PC-3 (cell line): ENCODE measurements at regions not wholly inside any gene's neighbourhood (a gene's known extent, or its start where the extent isn't known, plus 50 kb on each side); places are given as distances from the start of the nearest gene placed in this dataset.

Experiments
- ATAC-seq: fragments of 200-7000 bp; cut with Tn5 transposase; 2 replicates; pipeline ENCODE4 v1.9.1; 2020; ENCODE audit warnings: mild to moderate bottlenecking, moderate library complexity
- BruUV-seq: library from RNA; stranded (reverse); fragments of 400-500 nt; replicated peaks from 2 replicates; lab custom pipeline; 2021; lab: Mats Ljungman, UMichigan
- CTCF ChIA-PET: fragments of 300-600 bp; sonication (Branson Sonifier 250); formaldehyde crosslinking; loops from one replicate; lab custom pipeline; 2022; ENCODE audit warnings: antibody characterized with exemption; lab: Charles Lee
- POLR2A ChIA-PET: fragments of 300-600 bp; sonication (Branson Sonifier 250); formaldehyde crosslinking; loops from one replicate; lab custom pipeline; 2022; ENCODE audit warnings: antibody characterized with exemption; ENCODE audit not compliant: unreplicated experiment; lab: Charles Lee
- DNase-seq: peaks from one replicate; pipeline ENCODE4 v3.0.0-alpha.2; 2015
- H2AFZ ChIP-seq: fragments of 300-600 bp; sonication (generic); 2 replicates; pipeline ENCODE4 v1.6.0; 2016; ENCODE audit warnings: antibody characterized with exemption, low read length
- H3F3A ChIP-seq: fragments of 300-600 bp; sonication (generic); one replicate; pipeline ENCODE4 v1.6.0; 2017; ENCODE audit warnings: antibody characterized with exemption, low read length, control low read depth, mild to moderate bottlenecking; ENCODE audit not compliant: unreplicated experiment
- H3K27ac ChIP-seq: fragments of 300-600 bp; sonication (generic); 2 replicates; pipeline ENCODE4 v1.5.1; 2016; ENCODE audit warnings: mild to moderate bottlenecking, low read length
- H3K27me3 ChIP-seq: fragments of 300-600 bp; sonication (generic); 2 replicates; pipeline ENCODE4 v1.6.1; 2016; ENCODE audit warnings: low read length, mixed read lengths
- H3K36me3 ChIP-seq: fragments of 300-600 bp; sonication (generic); 2 replicates; pipeline ENCODE4 v1.6.1; 2016; ENCODE audit warnings: low read depth, mixed run types, low read length, mixed read lengths
- H3K4me1 ChIP-seq: fragments of 300-600 bp; sonication (generic); 2 replicates; pipeline ENCODE4 v1.5.1; 2016; ENCODE audit warnings: low read length; ENCODE audit not compliant: insufficient read depth
- H3K4me2 ChIP-seq: fragments of 300-600 bp; sonication (generic); 2 replicates; pipeline ENCODE4 v1.6.0; 2016; ENCODE audit warnings: low read length
- H3K4me3 ChIP-seq: fragments of 300-600 bp; sonication (generic); 2 replicates; pipeline ENCODE4 v1.5.1; 2016; ENCODE audit warnings: mild to moderate bottlenecking, low read length, mixed read lengths
- H3K79me2 ChIP-seq: fragments of 300-600 bp; sonication (generic); 2 replicates; pipeline ENCODE4 v1.6.1; 2017; ENCODE audit warnings: low read length, mixed read lengths
- H3K9ac ChIP-seq: fragments of 300-600 bp; sonication (generic); 2 replicates; pipeline ENCODE4 v1.6.0; 2016; ENCODE audit warnings: mild to moderate bottlenecking, low read length
- H3K9me2 ChIP-seq: fragments of 300-600 bp; sonication (generic); replicated peaks from 2 replicates; pipeline ENCODE4 v1.6.1; 2016; ENCODE audit warnings: mixed run types, low read length, mixed read lengths
- H3K9me3 ChIP-seq: fragments of 300-600 bp; sonication (generic); 2 replicates; pipeline ENCODE4 v1.6.1; 2016; ENCODE audit warnings: low read length, mixed read lengths
- H4K20me1 ChIP-seq: fragments of 300-600 bp; sonication (generic); 2 replicates; pipeline ENCODE4 v1.6.1; 2016; ENCODE audit warnings: low read length, mixed read lengths
- EZH2 ChIP-seq: fragments of 300-600 bp; sonication (generic); IDR thresholded peaks from one replicate; pipeline ENCODE4 v1.6.1; 2017; ENCODE audit warnings: antibody characterized with exemption, mild to moderate bottlenecking, low read length; ENCODE audit not compliant: unreplicated experiment
- EZH2phosphoT487 ChIP-seq: fragments of 300-600 bp; sonication (generic); IDR thresholded peaks from 2 replicates; pipeline ENCODE4 v1.6.1; 2018; ENCODE audit warnings: mild to moderate bottlenecking, antibody characterized with exemption, low read length, borderline replicate concordance
- intact Hi-C: fragments of 100-400 bp; cut with micrococcal nuclease; formaldehyde crosslinking; loops from 2 replicates; pipeline ENCODE4 v1.9.0; 2023
- TF ChIP-seq, protein P1 (sequence below): fragments of 300-600 bp; sonication (generic); conservative IDR thresholded peaks from 2 replicates; pipeline ENCODE4 v1.5.1; 2017; ENCODE audit warnings: antibody characterized with exemption, low read depth, mild to moderate bottlenecking, low read length

DNA sequence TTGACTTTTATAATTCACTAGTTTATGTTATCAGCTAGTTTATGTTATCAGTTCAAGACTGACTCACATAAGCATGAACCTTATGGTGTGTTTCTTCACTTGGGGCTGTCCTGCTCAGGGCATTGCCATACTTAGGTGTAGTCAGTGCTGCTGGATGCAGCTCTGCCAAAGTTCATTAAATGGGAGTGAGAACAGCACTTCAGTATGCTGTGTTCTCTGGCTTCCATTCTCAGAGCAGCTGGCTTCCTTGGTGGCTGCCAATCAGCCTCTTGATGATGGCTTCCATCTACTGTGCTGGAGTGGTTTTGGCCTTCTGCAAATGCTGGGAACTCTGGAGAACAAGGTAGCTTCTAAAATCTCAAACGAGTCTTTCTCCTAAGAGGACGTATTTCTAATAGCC lies 170.7 kb downstream of the TDRD15 start:
- TF ChIP-seq EZH2 (no peak), EZH2phosphoT487 (no peak)
- H3K36me3 ChIP-seq, result no peaks in the 10 kb centered on the region
- no peaks in the 10 kb centered on the region for H3K79me2 ChIP-seq
- no TSS peak for BruUV-seq
- ChIA-PET CTCF (no interaction called here), POLR2A (no interaction called here)
- H2AFZ ChIP-seq, result no peak overlapping the region
- H3K4me2 ChIP-seq, result no peak overlapping the region
- H3K27ac ChIP-seq, result no peak overlapping the region
- no peak for DNase-seq
- no peak overlapping the region for H3K9ac ChIP-seq
- no peaks in the 10 kb centered on the region for H3F3A ChIP-seq
- intact Hi-C loops, result no loop called here
- H3K4me3 ChIP-seq, result no peak overlapping the region
- H3K9me3 ChIP-seq, result no peaks in the 10 kb centered on the region
- no peaks in the 10 kb centered on the region for H4K20me1 ChIP-seq
- no peak for ATAC-seq
- H3K27me3 ChIP-seq, result no peaks in the 10 kb centered on the region
- H3K9me2 ChIP-seq, result no peaks in the 10 kb centered on the region
- no peaks in the 10 kb centered on the region for H3K4me1 ChIP-seq

DNA sequence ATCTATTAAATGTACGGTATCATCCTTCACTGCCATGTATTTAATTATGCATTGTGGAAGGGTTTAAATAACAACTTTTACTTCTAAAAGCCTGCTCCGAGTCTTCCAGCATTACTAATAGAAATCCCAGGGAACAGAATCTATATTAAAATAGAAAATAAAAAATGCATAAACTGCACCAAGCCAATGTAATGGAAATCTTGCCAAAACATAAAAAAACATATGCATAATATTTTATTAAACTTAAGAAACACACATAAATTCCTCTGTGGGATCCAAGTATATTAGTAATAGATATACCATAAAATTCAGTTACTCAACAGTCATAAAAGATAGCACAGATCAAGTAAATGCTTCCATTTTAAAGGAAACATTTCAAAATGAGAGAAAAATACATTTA lies 175.6 kb downstream of the TDRD15 start:
- no peaks in the 10 kb centered on the region for H3K4me1 ChIP-seq
- TF ChIP-seq EZH2phosphoT487 (no peak), EZH2 (no peak)
- TF ChIP-seq, protein P1, sequence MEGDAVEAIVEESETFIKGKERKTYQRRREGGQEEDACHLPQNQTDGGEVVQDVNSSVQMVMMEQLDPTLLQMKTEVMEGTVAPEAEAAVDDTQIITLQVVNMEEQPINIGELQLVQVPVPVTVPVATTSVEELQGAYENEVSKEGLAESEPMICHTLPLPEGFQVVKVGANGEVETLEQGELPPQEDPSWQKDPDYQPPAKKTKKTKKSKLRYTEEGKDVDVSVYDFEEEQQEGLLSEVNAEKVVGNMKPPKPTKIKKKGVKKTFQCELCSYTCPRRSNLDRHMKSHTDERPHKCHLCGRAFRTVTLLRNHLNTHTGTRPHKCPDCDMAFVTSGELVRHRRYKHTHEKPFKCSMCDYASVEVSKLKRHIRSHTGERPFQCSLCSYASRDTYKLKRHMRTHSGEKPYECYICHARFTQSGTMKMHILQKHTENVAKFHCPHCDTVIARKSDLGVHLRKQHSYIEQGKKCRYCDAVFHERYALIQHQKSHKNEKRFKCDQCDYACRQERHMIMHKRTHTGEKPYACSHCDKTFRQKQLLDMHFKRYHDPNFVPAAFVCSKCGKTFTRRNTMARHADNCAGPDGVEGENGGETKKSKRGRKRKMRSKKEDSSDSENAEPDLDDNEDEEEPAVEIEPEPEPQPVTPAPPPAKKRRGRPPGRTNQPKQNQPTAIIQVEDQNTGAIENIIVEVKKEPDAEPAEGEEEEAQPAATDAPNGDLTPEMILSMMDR, result no peak
- H2AFZ ChIP-seq, result no peak overlapping the region
- intact Hi-C loops, result no loop called here
- CTCF ChIA-PET, result no interaction called here
- POLR2A ChIA-PET, result no interaction called here
- no peak overlapping the region for H3K4me3 ChIP-seq
- no peak for ATAC-seq
- H3K27me3 ChIP-seq, result no peaks in the 10 kb centered on the region
- BruUV-seq, result no TSS peak
- no peak overlapping the region for H3K9ac ChIP-seq
- H3F3A ChIP-seq, result no peaks in the 10 kb centered on the region
- peaks cover 4% of the 10 kb centered on the region; the same call in 1 of the 2 replicates for H3K9me3 ChIP-seq
- DNase-seq, result no peak
- H4K20me1 ChIP-seq, result no peaks in the 10 kb centered on the region
- H3K27ac ChIP-seq, result no peak overlapping the region
- H3K79me2 ChIP-seq, result no peaks in the 10 kb centered on the region
- no peaks in the 10 kb centered on the region for H3K36me3 ChIP-seq
- no peaks in the 10 kb centered on the region for H3K9me2 ChIP-seq
- H3K4me2 ChIP-seq, result no peak overlapping the region

DNA sequence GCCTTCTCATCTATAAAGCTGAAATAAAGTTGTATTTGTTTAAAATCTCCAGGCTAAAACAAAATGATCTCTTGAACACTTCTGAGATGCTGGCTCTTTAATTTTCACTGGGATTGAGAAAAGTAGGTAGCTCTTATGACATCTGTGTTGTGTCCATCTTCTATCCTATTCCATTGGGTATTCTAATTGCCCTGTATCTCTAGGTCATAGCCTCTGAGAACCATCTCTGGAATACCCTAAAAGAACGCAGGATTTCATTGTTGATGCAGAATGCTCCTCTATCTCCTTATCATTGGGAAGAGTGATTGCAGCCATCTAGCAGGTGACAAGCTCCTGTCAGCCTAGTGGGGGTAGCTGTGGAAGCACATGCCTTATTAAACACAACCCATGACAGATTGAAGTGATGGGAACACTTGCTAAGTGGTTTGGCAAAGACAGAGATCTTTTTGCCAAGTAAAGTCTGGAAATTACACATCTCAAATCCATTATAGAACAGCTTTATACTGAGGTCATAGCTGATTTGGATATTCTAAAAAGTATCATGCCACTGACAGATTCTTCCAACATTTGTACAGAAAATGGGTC lies 178.2 kb downstream of the TDRD15 start:
- POLR2A ChIA-PET, result no interaction called here
- DNase-seq (no peak), ATAC-seq (no peak)
- H3K9me3 ChIP-seq, result peaks cover 4% of the 10 kb centered on the region; the same call in 1 of the 2 replicates
- H3K9me2 ChIP-seq, result no peaks in the 10 kb centered on the region
- H3K9ac ChIP-seq, result no peak overlapping the region
- no peaks in the 10 kb centered on the region for H3K4me1 ChIP-seq
- CTCF ChIA-PET, result no interaction called here
- no peak overlapping the region for H2AFZ ChIP-seq
- intact Hi-C loops, result no loop called here
- H3K79me2 ChIP-seq, result no peaks in the 10 kb centered on the region
- H3K27me3 ChIP-seq, result no peaks in the 10 kb centered on the region
- H3K4me3 ChIP-seq, result no peak overlapping the region
- H3K36me3 ChIP-seq, result no peaks in the 10 kb centered on the region
- no peaks in the 10 kb centered on the region for H3F3A ChIP-seq
- BruUV-seq, result no TSS peak
- no peak overlapping the region for H3K27ac ChIP-seq
- no peaks in the 10 kb centered on the region for H4K20me1 ChIP-seq
- no peak overlapping the region for H3K4me2 ChIP-seq
- TF ChIP-seq EZH2phosphoT487 (no peak), EZH2 (no peak)
- TF ChIP-seq, protein P1, result no peak
